22Rv1 (cell line): ENCODE measurements at regions not wholly inside any gene's neighbourhood (a gene's known extent, or its start where the extent isn't known, plus 50 kb on each side); places are given as distances from the start of the nearest gene placed in this dataset.

ENCODE experiments used
- H3K27ac ChIP-seq: fragments of 450-650 bp; 2 replicates; pipeline ENCODE4 v1.5.1; 2017
- CTCF ChIP-seq: fragments of 450-650 bp; IDR thresholded peaks from 2 replicates; pipeline ENCODE4 v1.5.1; 2017; ENCODE audit warnings: mild to moderate bottlenecking
- ZFX ChIP-seq: fragments of 450-650 bp; IDR thresholded peaks from 2 replicates; pipeline ENCODE4 v1.6.1; 2017; ENCODE audit warnings: antibody characterized with exemption, borderline replicate concordance

- no peak for TF ChIP-seq CTCF
- no peak overlapping the region for H3K27ac ChIP-seq
Measured at GRCh38 chr11:15858881-15859280, 497.5 kb downstream of the SOX6 start.

GRCh38 chr11:15859411-15859810 is 496.9 kb downstream of the SOX6 start:
- TF ChIP-seq ZFX (no peak), CTCF (no peak)
- no peak overlapping the region for H3K27ac ChIP-seq

GRCh38 chr11:15861256-15861655 is 495.1 kb downstream of the SOX6 start:
- no peak overlapping the region for H3K27ac ChIP-seq
- TF ChIP-seq ZFX (no peak), CTCF (no peak)

- TF ChIP-seq CTCF, result no peak
- no peak for TF ChIP-seq ZFX
- H3K27ac ChIP-seq, result no peak overlapping the region
Measured at GRCh38 chr11:15863411-15863810, 492.9 kb downstream of the SOX6 start.

- no peak overlapping the region for H3K27ac ChIP-seq
- TF ChIP-seq ZFX, result no peak
- no peak for TF ChIP-seq CTCF
Measured at GRCh38 chr11:15864026-15864805, 492.1 kb downstream of the SOX6 start.

GRCh38 chr11:15865212-15865987 is 490.9 kb downstream of the SOX6 start:
- H3K27ac ChIP-seq, result no peak overlapping the region
- TF ChIP-seq CTCF (no peak), ZFX (no peak)

- no peak overlapping the region for H3K27ac ChIP-seq
- TF ChIP-seq CTCF (no peak), ZFX (no peak)
Measured at GRCh38 chr11:15867871-15868270, 488.5 kb downstream of the SOX6 start.
